Thyroid gland (tissue), 4 donors: ENCODE measurements at regions not wholly inside any gene's neighbourhood (a gene's known extent, or its start where the extent isn't known, plus 50 kb on each side); places are given as distances from the start of the nearest gene placed in this dataset.

Experiments
- DNase-seq, 2 donors: peaks; one replicate each; pipeline ENCODE4 v3.0.0-alpha.2; 2019
- H3K27ac ChIP-seq, 3 donors: fragments of 200-600 bp; sonication (generic); 1 replicate in 2 of 3; 2 replicates in 1 of 3; pipeline ENCODE4 v1.5.1; 2016 to 2019; ENCODE audit warnings: mild to moderate bottlenecking in 1 of 3, moderate library complexity in 1 of 3
- H3K27me3 ChIP-seq: fragments of 200-600 bp; sonication (generic); one replicate; pipeline ENCODE4 v1.5.1; 2019
- H3K36me3 ChIP-seq, 2 donors: fragments of 200-600 bp; sonication (generic); one replicate each; pipeline ENCODE4 v1.5.1; 2016 to 2019
- H3K4me1 ChIP-seq, 2 donors: fragments of 200-600 bp; sonication (generic); one replicate each; pipeline ENCODE4 v1.5.1; 2017 to 2019
- H3K4me3 ChIP-seq, 3 donors: fragments of 200-600 bp; sonication (generic); replicated peaks in 1 of 3; 1 replicate in 2 of 3; 2 replicates in 1 of 3; pipeline ENCODE4 v1.5.1; 2016; ENCODE audit warnings: mild to moderate bottlenecking in 1 of 3
- H3K9me3 ChIP-seq: fragments of 200-600 bp; sonication (generic); one replicate; pipeline ENCODE4 v1.5.1; 2017
- POLR2A ChIP-seq, 2 donors: fragments of 450-650 bp; IDR thresholded peaks; one replicate each; pipeline ENCODE4 v1.6.1; 2017; ENCODE audit warnings: antibody characterized with exemption in 2 of 2, mild to moderate bottlenecking in 2 of 2, moderate library complexity in 1 of 2
- WGBS, 2 donors: methylation state at CpG; one replicate each; pipeline ENCODE4 v1.1.5; 2017; 5-methylcytosine and 5-hydroxymethylcytosine counted together
- intact Hi-C: fragments of 100-400 bp; cut with DNase I; formaldehyde crosslinking; loops from one replicate; pipeline ENCODE4 v1.15.1; 2023
- TF ChIP-seq, protein P1 (sequence below), 6 experiments: fragments of 200-600 bp in 3 of 6; fragments of 450-650 bp in 3 of 6; sonication (generic) in 3 of 6; IDR thresholded peaks; one replicate each; pipeline ENCODE4 v1.5.1; 2016 to 2019; ENCODE audit warnings: antibody characterized with exemption in 6 of 6, mild to moderate bottlenecking in 2 of 6, inconsistent platforms in 1 of 6, moderate library complexity in 1 of 6

DNA sequence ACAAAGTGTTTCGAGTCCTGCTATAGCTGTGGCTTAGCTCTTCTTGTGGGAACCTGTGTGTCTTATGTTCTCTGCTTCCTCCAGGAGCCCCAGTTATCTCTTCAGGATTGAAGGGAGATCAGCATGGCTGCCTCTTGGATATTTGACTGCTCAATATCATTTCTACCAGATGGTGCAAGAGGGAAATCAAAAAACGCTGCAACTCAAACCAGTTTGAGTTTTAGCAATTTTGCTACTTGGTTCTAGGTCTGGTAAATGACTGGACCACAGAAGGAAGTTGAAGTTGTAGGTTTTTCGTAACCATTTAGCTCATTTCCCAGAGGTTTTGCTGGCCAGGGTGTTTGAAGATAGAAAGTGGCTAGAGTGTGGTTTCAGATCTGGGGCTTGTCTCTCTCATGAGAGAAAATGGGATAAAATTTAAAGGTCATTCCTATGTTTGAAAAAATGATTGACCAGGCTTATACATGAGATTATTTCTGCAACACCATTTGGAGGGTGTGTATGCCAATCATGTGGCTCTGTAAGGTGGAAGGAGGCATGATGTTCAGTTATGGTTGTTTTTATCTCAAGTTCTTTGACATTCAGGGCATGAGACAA, 210.4 kb downstream of the SPRY1 start:
- H3K27ac ChIP-seq, result no peak overlapping the region
- no peak overlapping the region for H3K4me3 ChIP-seq
- H3K4me1 ChIP-seq, result no peaks in the 10 kb centered on the region
- H3K9me3 ChIP-seq, result no peaks in the 10 kb centered on the region
- no peaks in the 10 kb centered on the region for H3K36me3 ChIP-seq
- TF ChIP-seq POLR2A (IDR thresholded peaks at IDR 0.05), result no peak
- TF ChIP-seq, protein P1, sequence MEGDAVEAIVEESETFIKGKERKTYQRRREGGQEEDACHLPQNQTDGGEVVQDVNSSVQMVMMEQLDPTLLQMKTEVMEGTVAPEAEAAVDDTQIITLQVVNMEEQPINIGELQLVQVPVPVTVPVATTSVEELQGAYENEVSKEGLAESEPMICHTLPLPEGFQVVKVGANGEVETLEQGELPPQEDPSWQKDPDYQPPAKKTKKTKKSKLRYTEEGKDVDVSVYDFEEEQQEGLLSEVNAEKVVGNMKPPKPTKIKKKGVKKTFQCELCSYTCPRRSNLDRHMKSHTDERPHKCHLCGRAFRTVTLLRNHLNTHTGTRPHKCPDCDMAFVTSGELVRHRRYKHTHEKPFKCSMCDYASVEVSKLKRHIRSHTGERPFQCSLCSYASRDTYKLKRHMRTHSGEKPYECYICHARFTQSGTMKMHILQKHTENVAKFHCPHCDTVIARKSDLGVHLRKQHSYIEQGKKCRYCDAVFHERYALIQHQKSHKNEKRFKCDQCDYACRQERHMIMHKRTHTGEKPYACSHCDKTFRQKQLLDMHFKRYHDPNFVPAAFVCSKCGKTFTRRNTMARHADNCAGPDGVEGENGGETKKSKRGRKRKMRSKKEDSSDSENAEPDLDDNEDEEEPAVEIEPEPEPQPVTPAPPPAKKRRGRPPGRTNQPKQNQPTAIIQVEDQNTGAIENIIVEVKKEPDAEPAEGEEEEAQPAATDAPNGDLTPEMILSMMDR (IDR thresholded peaks at IDR 0.05), result no peak
- WGBS, 2 donors, result 87 to 93% methylated on average over 3 of the region's 3 CpGs
- intact Hi-C loops, result no loop called here
- H3K27me3 ChIP-seq, result no peaks in the 10 kb centered on the region
- DNase-seq, result no peak

DNA sequence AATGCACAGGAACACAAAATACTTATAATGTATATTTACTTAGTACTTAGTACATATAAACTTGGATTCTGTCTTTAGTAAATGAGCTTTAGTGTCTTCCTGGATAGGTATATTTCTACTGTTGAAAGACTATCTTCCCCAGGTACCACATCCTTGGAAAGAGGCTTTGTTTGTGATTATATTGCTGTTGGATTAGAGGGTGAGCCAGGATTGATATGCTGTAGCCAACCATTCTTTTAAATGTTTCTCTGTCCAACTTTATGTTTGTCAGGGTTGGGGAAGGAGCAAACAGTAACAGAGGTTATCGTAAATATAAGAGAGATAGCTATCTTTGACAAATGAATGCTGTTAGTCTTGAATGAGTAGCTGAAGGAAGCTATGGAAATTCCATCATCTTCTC, 213.2 kb downstream of the SPRY1 start:
- WGBS, 2 donors, result 84 to 97% methylated on average over 1 of the region's 1 CpG
- no peaks in the 10 kb centered on the region for H3K4me1 ChIP-seq
- DNase-seq, result no peak
- no peak overlapping the region for H3K27ac ChIP-seq
- H3K4me3 ChIP-seq, result no peak overlapping the region
- intact Hi-C loops, result no loop called here
- no peak for TF ChIP-seq POLR2A (IDR thresholded peaks at IDR 0.05)
- TF ChIP-seq, protein P1 (IDR thresholded peaks at IDR 0.05), result no peak
- no peaks in the 10 kb centered on the region for H3K9me3 ChIP-seq
- H3K27me3 ChIP-seq, result no peaks in the 10 kb centered on the region
- no peaks in the 10 kb centered on the region for H3K36me3 ChIP-seq

DNA sequence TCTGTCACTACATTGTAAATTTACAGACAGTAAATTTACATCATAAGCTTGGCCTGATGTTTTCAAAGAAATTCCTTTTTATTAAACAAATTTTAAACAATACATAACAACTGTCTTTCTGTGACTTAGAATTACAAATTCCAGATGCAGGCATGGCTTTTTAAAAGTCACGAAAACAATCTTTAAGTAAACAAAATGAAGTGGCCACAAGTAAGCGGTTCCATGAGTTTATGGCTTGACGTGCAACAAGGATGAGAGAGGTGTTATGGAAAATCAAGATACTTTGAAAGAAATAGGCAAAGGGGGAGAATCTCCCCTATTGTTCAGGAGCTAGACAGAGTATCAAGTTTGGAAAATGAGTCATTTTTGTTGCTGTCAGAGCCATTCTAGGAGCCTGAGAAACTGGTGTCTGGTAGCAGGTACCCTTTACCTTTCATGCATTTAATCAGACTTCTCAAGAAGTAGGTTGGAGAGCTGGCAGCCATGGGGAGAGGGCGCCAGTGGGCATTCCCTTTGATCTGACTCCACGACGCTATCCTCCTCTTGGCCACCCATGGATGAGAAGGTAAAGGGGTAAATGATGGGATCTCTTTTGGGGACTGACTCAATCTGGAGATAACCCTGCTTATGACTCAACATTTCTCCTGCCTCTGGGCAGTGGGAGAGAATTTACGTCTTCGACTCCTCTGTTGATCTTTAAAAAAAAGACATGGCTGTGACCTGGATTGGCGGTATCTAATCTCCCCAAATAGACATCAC, 217.2 kb downstream of the SPRY1 start:
- DNase-seq, result no peak
- intact Hi-C loops, result no loop called here
- no peaks in the 10 kb centered on the region for H3K36me3 ChIP-seq
- H3K4me3 ChIP-seq, result no peak overlapping the region
- H3K9me3 ChIP-seq, result no peaks in the 10 kb centered on the region
- WGBS, 2 donors, result 87 to 90% methylated on average over 9 of the region's 9 CpGs
- TF ChIP-seq POLR2A (IDR thresholded peaks at IDR 0.05), result no peak
- TF ChIP-seq, protein P1 (IDR thresholded peaks at IDR 0.05), result no peak
- H3K4me1 ChIP-seq, result no peaks in the 10 kb centered on the region
- H3K27me3 ChIP-seq, result no peaks in the 10 kb centered on the region
- no peak overlapping the region for H3K27ac ChIP-seq

DNA sequence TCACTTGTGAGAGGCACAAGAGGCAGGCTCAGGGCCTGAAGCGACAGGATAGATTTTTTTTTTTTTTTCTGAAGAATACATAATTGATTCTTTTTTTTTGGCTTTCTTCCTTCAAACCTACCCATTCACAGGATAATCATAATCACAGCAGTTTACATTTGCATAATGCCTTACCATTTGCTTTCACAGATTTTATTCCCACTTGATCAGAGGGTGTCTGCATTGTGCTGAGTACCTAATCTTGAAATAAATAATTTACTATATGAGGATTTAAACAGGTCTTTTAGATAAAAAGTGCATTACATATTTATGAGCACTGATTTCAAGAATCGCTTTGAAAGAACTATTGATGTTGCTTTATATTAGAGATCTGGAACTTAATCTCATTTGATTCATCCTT, 219.3 kb downstream of the SPRY1 start:
- intact Hi-C loops, result no loop called here
- DNase-seq, result no peak
- TF ChIP-seq POLR2A (IDR thresholded peaks at IDR 0.05), result no peak
- TF ChIP-seq, protein P1 (IDR thresholded peaks at IDR 0.05), result no peak
- H3K4me1 ChIP-seq, result no peaks in the 10 kb centered on the region
- H3K4me3 ChIP-seq, result no peak overlapping the region
- 93 to 94% methylated on average over 2 of the region's 2 CpGs for WGBS, 2 donors
- no peaks in the 10 kb centered on the region for H3K36me3 ChIP-seq
- H3K27ac ChIP-seq, result no peak overlapping the region
- no peaks in the 10 kb centered on the region for H3K27me3 ChIP-seq
- no peaks in the 10 kb centered on the region for H3K9me3 ChIP-seq

DNA sequence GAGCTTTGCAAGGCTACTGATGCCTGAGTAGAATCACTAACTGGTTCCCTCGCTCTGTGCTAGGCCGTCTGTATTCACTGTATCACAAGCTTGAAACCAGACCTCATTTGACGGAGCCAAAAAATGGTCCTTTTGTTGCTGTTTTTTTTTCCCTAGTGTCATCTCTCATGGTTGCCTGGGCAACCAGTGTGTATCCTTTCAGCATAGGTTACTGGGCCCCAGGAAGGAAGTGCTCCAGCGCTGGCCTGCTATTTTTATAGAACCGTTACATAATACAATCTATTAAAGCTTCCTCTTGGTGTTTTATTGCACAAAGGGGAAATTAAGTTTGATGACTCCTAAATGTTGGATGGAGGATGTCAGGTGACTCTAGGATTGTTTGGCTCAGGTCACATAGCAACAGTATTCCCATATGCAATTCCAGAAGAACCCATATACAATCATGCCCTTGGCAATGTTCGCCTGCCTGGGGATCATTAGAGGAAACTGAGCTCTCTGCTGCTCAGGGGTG, 220.4 kb downstream of the SPRY1 start:
- DNase-seq, result peak; percentile 25 to 27
- Histone ChIP-seq H3K4me1 (no peaks in the 10 kb centered on the region), H3K27me3 (no peaks in the 10 kb centered on the region), H3K36me3 (no peaks in the 10 kb centered on the region), H3K4me3 (no peak overlapping the region), H3K9me3 (no peaks in the 10 kb centered on the region), H3K27ac (no peak overlapping the region)
- intact Hi-C loops, result no loop called here
- 64 to 66% methylated on average over 6 of the region's 6 CpGs for WGBS, 2 donors
- TF ChIP-seq POLR2A (IDR thresholded peaks at IDR 0.05), result no peak
- TF ChIP-seq, protein P1 (IDR thresholded peaks at IDR 0.05), result no peak
